Natural killer cell (primary cell): ENCODE measurements at regions not wholly inside any gene's neighbourhood (a gene's known extent, or its start where the extent isn't known, plus 50 kb on each side); places are given as distances from the start of the nearest gene placed in this dataset.

Experiments used
- ATAC-seq, 3 donors: fragments of 150-1000 bp in 2 of 3; fragments of 200-7000 bp in 1 of 3; cut with Tn5 transposase; 1 replicate in 1 of 3; 2 replicates in 2 of 3; pipeline ENCODE4 v1.10.0; 2021; ENCODE audit warnings: mild to moderate bottlenecking in 2 of 3, moderate library complexity in 2 of 3
- DNase-seq, 2 donors: peaks; one replicate each; pipeline versions ENCODE4 v3.0.0 to v3.0.0-alpha.2; 2013 to 2021; ENCODE audit warnings: mixed read lengths in 1 of 2
- H3K27ac ChIP-seq: one replicate; pipeline ENCODE4 v1.5.1; 2013; ENCODE audit warnings: mild to moderate bottlenecking, low read length
- H3K27me3 ChIP-seq: one replicate; pipeline ENCODE4 v1.6.1; 2013; ENCODE audit warnings: low read length; ENCODE audit not compliant: control insufficient read depth, insufficient read depth
- H3K36me3 ChIP-seq: one replicate; pipeline ENCODE4 v1.6.1; 2013; ENCODE audit warnings: low read length; ENCODE audit not compliant: control insufficient read depth, insufficient read depth
- H3K4me1 ChIP-seq: one replicate; pipeline ENCODE4 v1.6.1; 2013; ENCODE audit warnings: low read length; ENCODE audit not compliant: control insufficient read depth, insufficient read depth
- H3K4me3 ChIP-seq: one replicate; pipeline ENCODE4 v1.5.1; 2013; ENCODE audit warnings: low read length
- H3K9me3 ChIP-seq: one replicate; pipeline ENCODE4 v1.6.1; 2013; ENCODE audit warnings: low read length; ENCODE audit not compliant: control insufficient read depth, insufficient read depth
- H3K27ac Mint-ChIP-seq, 2 donors: one replicate each; pipeline ENCODE4 v1.8.0; 2022; ENCODE audit warnings: mild to moderate bottlenecking in 2 of 2, mixed read lengths in 2 of 2, moderate library complexity in 1 of 2
- H3K27me3 Mint-ChIP-seq, 2 donors: one replicate each; pipeline ENCODE4 v1.8.0; 2022; ENCODE audit warnings: low read depth in 2 of 2, mixed read lengths in 2 of 2
- H3K36me3 Mint-ChIP-seq: one replicate; pipeline ENCODE4 v1.8.0; 2022; ENCODE audit warnings: mixed read lengths
- H3K4me1 Mint-ChIP-seq, 2 donors: one replicate each; pipeline ENCODE4 v1.8.0; 2022; ENCODE audit warnings: mixed read lengths in 2 of 2
- H3K4me3 Mint-ChIP-seq: one replicate; pipeline ENCODE4 v1.8.0; 2022; ENCODE audit warnings: mild to moderate bottlenecking, moderate library complexity, mixed read lengths
- H3K9me3 Mint-ChIP-seq, 2 donors: one replicate each; pipeline ENCODE4 v1.8.0; 2022; ENCODE audit warnings: mixed read lengths in 2 of 2
- CTCF ChIP-seq: fragments of 200-600 bp; IDR thresholded peaks from one replicate; pipeline ENCODE4 v1.8.0; 2022; ENCODE audit warnings: antibody characterized with exemption
- WGBS: methylation state at CpG from one replicate; pipeline ENCODE4 v1.1.7; 2013; ENCODE audit warnings: missing lambda C conversion rate; ENCODE audit not compliant: insufficient coverage; 5-methylcytosine and 5-hydroxymethylcytosine counted together
- intact Hi-C: fragments of 100-400 bp; cut with micrococcal nuclease; formaldehyde crosslinking; loops from one replicate; pipeline ENCODE4 v1.14.2; 2022

- H3K4me3 Mint-ChIP-seq = no peak overlapping the region
- intact Hi-C loops = no loop called here
- no peaks in the 10 kb centered on the region for H3K4me1 Mint-ChIP-seq
- no peak for DNase-seq
- H3K36me3 ChIP-seq = no peaks in the 10 kb centered on the region
- ATAC-seq = no peak
- peaks cover 4 to 40% of the 10 kb centered on the region in 2 donors for H3K27me3 Mint-ChIP-seq
- H3K27ac Mint-ChIP-seq = no peak overlapping the region
- WGBS = 55% methylated on average over 3 of the region's 4 CpGs
- H3K4me3 ChIP-seq = no peak overlapping the region
- no peaks in the 10 kb centered on the region for H3K4me1 ChIP-seq
- H3K27me3 ChIP-seq = no peaks in the 10 kb centered on the region
- no peaks in the 10 kb centered on the region for H3K9me3 ChIP-seq
- no peaks in the 10 kb centered on the region for H3K36me3 Mint-ChIP-seq
- H3K27ac ChIP-seq = no peak overlapping the region
- H3K9me3 Mint-ChIP-seq = no peaks in the 10 kb centered on the region
- TF ChIP-seq CTCF = no peak
Observed at GRCh38 chr16:22970209-22970865, 156.4 kb downstream of the HS3ST2 start.

DNA sequence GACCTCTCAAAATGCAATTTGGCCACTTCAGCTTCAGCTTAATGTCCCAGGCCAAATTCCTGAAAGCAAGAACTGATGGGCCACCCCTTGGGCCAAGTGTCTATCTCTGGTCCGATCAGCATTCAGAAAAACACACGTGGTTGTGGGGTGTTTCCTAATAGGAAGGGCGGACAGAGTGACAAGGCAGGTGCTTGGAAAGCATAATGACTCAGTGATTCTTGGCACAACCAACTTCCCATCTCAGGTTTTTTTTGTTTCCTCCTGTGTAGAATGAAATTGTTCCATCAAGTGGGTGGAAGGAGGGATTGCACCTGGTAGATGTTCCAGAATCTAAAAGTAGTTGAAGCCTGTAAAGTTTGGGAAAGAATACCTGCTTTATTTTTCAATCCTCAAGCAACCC is 155.6 kb downstream of the HS3ST2 start:
- no peak for ATAC-seq
- no peak for DNase-seq
- H3K4me3 Mint-ChIP-seq = no peak overlapping the region

DNA sequence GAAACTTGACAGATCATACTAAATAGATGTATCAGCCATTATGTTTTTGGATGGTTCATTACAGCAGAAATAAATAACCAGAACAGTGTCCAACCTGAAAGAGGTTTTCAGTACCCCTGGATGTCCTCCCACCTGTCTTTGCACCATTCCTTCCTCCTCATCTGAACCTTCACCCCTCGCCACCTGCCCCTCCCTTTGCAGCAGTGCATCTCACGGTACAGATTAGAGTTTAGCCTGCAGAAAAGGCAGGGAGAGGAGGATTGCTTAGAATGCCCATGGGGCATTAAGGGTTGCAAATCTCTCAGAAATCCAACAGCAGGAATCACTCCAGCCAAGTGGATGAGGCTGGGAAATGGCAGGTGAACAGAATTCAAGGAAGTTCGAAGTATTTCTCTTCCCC is 155.0 kb downstream of the HS3ST2 start:
- no peak for TF ChIP-seq CTCF
- H3K4me1 ChIP-seq = no peaks in the 10 kb centered on the region
- Mint-ChIP-seq H3K36me3 (no peaks in the 10 kb centered on the region), H3K27ac (no peak overlapping the region), H3K9me3 (no peaks in the 10 kb centered on the region), H3K4me3 (no peak overlapping the region), H3K27me3 (peaks cover 5 to 38% of the 10 kb centered on the region in 2 donors), H3K4me1 (no peaks in the 10 kb centered on the region)
- no peak for ATAC-seq
- no peak overlapping the region for H3K4me3 ChIP-seq
- H3K9me3 ChIP-seq = no peaks in the 10 kb centered on the region
- H3K27me3 ChIP-seq = no peaks in the 10 kb centered on the region
- no peaks in the 10 kb centered on the region for H3K36me3 ChIP-seq
- intact Hi-C loops = no loop called here
- DNase-seq = no peak
- H3K27ac ChIP-seq = no peak overlapping the region
- WGBS = 50% methylated on average over 2 of the region's 3 CpGs

More for the DNA sequence above, 155.6 kb downstream of the HS3ST2 start:
- TF ChIP-seq CTCF = no peak
- intact Hi-C loops = no loop called here
- no peaks in the 10 kb centered on the region for H3K9me3 ChIP-seq
- 42% methylated on average over 3 of the region's 3 CpGs for WGBS
- no peak overlapping the region for H3K27ac Mint-ChIP-seq
- no peak overlapping the region for H3K27ac ChIP-seq
- no peaks in the 10 kb centered on the region for H3K27me3 ChIP-seq
- no peak overlapping the region for H3K4me3 ChIP-seq
- H3K27me3 Mint-ChIP-seq = peaks cover 5 to 38% of the 10 kb centered on the region in 2 donors
- no peaks in the 10 kb centered on the region for H3K36me3 ChIP-seq
- H3K36me3 Mint-ChIP-seq = no peaks in the 10 kb centered on the region
- no peaks in the 10 kb centered on the region for H3K9me3 Mint-ChIP-seq
- H3K4me1 Mint-ChIP-seq = no peaks in the 10 kb centered on the region
- H3K4me1 ChIP-seq = no peaks in the 10 kb centered on the region

- Mint-ChIP-seq H3K27me3 (peaks cover 5 to 35% of the 10 kb centered on the region in 2 donors), H3K4me3 (no peak overlapping the region), H3K27ac (no peak overlapping the region), H3K9me3 (no peaks in the 10 kb centered on the region), H3K36me3 (no peaks in the 10 kb centered on the region), H3K4me1 (no peaks in the 10 kb centered on the region)
- no peak overlapping the region for H3K27ac ChIP-seq
- H3K4me3 ChIP-seq = no peak overlapping the region
- ATAC-seq = no peak
- no peaks in the 10 kb centered on the region for H3K4me1 ChIP-seq
- 78% methylated on average over 1 of the region's 1 CpG for WGBS
- intact Hi-C loops = no loop called here
- no peaks in the 10 kb centered on the region for H3K9me3 ChIP-seq
- no peaks in the 10 kb centered on the region for H3K27me3 ChIP-seq
- DNase-seq = no peak
- H3K36me3 ChIP-seq = no peaks in the 10 kb centered on the region
- no peak for TF ChIP-seq CTCF
Observed at GRCh38 chr16:22967521-22968095, 153.6 kb downstream of the HS3ST2 start.
